ENCODE measurements at regions not wholly inside any gene's neighbourhood (a gene's known extent, or its start where the extent isn't known, plus 50 kb on each side); places are given as distances from the start of the nearest gene placed in this dataset.

DNA sequence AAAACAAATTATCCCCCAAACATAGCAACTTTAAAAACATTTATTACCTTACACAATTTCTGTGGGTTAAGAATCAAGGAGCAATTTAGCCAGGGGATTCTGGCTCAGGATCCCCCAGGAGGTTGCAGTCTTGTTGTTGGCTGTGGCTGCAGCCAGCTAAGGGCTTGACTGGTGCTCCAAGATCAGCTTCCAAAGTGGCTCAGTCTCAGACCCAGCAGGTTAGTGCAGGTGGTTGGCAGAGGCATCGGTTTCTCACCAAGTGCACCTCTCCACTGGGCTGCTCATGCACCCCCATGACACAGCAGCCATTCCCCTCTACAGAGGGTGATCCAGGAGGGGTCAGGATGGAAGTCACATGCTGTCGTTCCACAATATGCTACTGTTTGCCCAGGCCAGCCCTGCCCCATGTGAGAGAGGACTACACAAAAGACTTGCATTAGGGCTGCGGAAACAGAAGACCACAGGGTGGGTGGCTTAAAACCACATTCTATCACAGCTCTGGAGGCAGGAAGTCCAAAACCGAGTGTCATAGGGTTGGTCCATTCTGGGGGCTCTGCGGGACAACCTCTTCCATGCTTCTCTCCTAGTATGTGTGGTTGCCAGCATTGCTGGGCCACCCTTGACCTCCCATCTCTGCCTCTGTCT lies 125.8 kb downstream of the C6orf118 start:
- TF ChIP-seq, protein P1, sequence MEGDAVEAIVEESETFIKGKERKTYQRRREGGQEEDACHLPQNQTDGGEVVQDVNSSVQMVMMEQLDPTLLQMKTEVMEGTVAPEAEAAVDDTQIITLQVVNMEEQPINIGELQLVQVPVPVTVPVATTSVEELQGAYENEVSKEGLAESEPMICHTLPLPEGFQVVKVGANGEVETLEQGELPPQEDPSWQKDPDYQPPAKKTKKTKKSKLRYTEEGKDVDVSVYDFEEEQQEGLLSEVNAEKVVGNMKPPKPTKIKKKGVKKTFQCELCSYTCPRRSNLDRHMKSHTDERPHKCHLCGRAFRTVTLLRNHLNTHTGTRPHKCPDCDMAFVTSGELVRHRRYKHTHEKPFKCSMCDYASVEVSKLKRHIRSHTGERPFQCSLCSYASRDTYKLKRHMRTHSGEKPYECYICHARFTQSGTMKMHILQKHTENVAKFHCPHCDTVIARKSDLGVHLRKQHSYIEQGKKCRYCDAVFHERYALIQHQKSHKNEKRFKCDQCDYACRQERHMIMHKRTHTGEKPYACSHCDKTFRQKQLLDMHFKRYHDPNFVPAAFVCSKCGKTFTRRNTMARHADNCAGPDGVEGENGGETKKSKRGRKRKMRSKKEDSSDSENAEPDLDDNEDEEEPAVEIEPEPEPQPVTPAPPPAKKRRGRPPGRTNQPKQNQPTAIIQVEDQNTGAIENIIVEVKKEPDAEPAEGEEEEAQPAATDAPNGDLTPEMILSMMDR (IDR thresholded peaks at IDR 0.05; ENCODE audit: insufficient read depth, low read length, poor library complexity, severe bottlenecking): no peak
- no peak for TF ChIP-seq EZH2phosphoT487 (conservative IDR thresholded peaks at IDR 0.05; ENCODE audit: low read length)
